ENCODE measurements at regions not wholly inside any gene's neighbourhood (a gene's known extent, or its start where the extent isn't known, plus 50 kb on each side); places are given as distances from the start of the nearest gene placed in this dataset.

DNA sequence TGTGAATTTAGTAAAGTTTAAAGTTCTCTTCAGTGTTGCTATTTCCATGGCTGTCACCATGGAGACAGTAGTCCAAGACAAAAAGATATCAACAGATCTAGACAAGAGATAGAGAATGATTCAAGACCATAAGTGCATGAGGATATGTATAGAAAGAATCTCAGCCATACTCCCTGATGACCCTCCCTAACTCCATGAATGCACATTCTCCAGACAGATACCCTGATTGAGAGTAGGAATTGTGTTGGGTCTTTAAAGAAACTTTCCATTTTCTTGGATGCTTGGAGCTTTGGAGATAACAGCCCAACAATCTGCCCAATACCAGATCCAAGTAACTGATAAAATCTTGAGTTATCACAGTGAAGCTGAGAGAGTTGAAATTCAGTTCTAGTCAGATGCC lies 1601.2 kb upstream of the CELF4 start (continued):
- TF ChIP-seq, protein P1, sequence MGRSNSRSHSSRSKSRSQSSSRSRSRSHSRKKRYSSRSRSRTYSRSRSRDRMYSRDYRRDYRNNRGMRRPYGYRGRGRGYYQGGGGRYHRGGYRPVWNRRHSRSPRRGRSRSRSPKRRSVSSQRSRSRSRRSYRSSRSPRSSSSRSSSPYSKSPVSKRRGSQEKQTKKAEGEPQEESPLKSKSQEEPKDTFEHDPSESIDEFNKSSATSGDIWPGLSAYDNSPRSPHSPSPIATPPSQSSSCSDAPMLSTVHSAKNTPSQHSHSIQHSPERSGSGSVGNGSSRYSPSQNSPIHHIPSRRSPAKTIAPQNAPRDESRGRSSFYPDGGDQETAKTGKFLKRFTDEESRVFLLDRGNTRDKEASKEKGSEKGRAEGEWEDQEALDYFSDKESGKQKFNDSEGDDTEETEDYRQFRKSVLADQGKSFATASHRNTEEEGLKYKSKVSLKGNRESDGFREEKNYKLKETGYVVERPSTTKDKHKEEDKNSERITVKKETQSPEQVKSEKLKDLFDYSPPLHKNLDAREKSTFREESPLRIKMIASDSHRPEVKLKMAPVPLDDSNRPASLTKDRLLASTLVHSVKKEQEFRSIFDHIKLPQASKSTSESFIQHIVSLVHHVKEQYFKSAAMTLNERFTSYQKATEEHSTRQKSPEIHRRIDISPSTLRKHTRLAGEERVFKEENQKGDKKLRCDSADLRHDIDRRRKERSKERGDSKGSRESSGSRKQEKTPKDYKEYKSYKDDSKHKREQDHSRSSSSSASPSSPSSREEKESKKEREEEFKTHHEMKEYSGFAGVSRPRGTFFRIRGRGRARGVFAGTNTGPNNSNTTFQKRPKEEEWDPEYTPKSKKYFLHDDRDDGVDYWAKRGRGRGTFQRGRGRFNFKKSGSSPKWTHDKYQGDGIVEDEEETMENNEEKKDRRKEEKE (IDR thresholded peaks at IDR 0.05): no peak
- TF ChIP-seq, protein P2, sequence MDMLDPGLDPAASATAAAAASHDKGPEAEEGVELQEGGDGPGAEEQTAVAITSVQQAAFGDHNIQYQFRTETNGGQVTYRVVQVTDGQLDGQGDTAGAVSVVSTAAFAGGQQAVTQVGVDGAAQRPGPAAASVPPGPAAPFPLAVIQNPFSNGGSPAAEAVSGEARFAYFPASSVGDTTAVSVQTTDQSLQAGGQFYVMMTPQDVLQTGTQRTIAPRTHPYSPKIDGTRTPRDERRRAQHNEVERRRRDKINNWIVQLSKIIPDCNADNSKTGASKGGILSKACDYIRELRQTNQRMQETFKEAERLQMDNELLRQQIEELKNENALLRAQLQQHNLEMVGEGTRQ (IDR thresholded peaks at IDR 0.05; ENCODE audit: borderline replicate concordance, low read depth, low read length): no peak

DNA sequence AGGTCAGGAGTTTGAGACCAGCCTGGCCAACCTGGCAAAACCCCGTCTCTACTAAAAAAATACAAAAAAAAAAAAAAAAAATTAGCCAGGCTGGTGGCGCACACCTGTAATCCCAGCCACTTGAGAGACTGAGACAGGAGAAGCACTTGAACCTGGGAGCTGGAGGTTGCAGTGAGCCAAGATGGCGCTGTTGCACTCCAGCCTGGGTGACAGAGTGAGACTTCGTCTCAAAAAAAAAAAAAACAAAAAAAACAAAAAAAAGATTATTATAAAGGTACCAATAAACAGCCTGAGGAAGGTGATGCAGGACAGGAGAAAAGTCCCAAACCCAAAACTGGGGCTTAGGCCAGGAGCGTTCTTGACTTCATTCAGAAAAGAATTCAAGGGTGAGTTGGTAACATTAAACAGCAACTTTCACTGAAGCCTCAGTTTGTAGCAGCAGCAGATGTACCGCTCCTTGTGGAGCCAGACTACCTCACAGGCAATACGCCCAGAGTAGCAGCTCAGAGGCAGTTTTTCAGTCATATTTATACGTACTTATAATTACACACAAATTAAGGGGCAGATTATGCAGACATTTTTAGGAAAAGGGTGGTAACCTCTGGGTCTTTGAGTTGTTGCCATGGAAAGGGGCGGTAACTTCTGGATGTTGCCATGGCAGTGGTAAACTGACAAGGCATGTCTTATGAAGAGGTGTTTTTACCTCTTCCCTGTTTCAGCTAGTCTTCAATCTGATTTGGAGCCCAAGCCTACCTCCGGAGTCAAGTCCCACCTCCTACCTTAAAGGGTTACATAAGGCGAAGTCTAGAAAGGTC lies 1596.6 kb upstream of the CELF4 start:
- Histone ChIP-seq H4K20me1 (ENCODE audit: control insufficient read depth, insufficient read depth) (no peaks in the 10 kb centered on the region), H3K27ac (ENCODE audit: control insufficient read depth, insufficient read depth) (no peak overlapping the region), H3K9ac (ENCODE audit: control insufficient read depth, insufficient read depth, low read length) (no peak overlapping the region), H3K4me2 (ENCODE audit: control insufficient read depth, insufficient read depth) (no peak overlapping the region), H3K9me3 (replicated peaks; ENCODE audit: control insufficient read depth, insufficient read depth, low read length) (no peaks in the 10 kb centered on the region), H3K36me3 (ENCODE audit: control insufficient read depth in 2 of 2, insufficient read depth in 2 of 2, low read length in 1 of 2) (no peaks in the 10 kb centered on the region), H2AFZ (ENCODE audit: control insufficient read depth, low read depth, low read length) (no peak overlapping the region), H3K4me1 (ENCODE audit: control insufficient read depth, insufficient read depth, low read length) (no peaks in the 10 kb centered on the region), H3K4me3 (no peak overlapping the region), H3K79me2 (ENCODE audit: control insufficient read depth, insufficient read depth, low read length) (no peaks in the 10 kb centered on the region), H3K27me3 (replicated peaks in 1 of 2; ENCODE audit: control insufficient read depth in 2 of 2, insufficient read depth in 2 of 2, low read length in 1 of 2) (no peaks in the 10 kb centered on the region)
- in situ Hi-C loops (cut with MboI) (no loop called here), intact Hi-C loops (cut with micrococcal nuclease; ENCODE audit: unreplicated experiment) (no loop called here)
- FAIRE-seq: no peak
- POLR2A ChIA-PET: interaction anchor here (0.6 kb wide), 1 partner anchor 711 kb away, joined by 3 read pairs; no protein-coding TSS in a partner anchor
- SMC1A ChIA-PET (ENCODE audit: uncharacterized antibody, unreplicated experiment): interaction anchor here (1.2 kb wide), 1 partner anchor 9 kb away, joined by 3 read pairs; no protein-coding TSS in a partner anchor
- no TSS peak for BruUV-seq (replicated peaks)
- TF ChIP-seq CHD4 (IDR thresholded peaks at IDR 0.05) (no peak), BCL11A (IDR thresholded peaks at IDR 0.05; ENCODE audit: low read depth, low read length) (no peak), NFXL1 (IDR thresholded peaks at IDR 0.05; ENCODE audit: borderline replicate concordance) (no peak)
- TF ChIP-seq, protein P3, sequence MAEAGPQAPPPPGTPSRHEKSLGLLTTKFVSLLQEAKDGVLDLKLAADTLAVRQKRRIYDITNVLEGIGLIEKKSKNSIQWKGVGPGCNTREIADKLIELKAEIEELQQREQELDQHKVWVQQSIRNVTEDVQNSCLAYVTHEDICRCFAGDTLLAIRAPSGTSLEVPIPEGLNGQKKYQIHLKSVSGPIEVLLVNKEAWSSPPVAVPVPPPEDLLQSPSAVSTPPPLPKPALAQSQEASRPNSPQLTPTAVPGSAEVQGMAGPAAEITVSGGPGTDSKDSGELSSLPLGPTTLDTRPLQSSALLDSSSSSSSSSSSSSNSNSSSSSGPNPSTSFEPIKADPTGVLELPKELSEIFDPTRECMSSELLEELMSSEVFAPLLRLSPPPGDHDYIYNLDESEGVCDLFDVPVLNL (IDR thresholded peaks at IDR 0.05; ENCODE audit: low read depth, low read length): no peak
- WGBS (ENCODE audit: insufficient coverage, insufficient replicate concordance, low lambda C conversion rate, missing lambda C conversion rate): 56% methylated on average over 10 of the region's 11 CpGs
- ATAC-seq: no peak
- RAD21 ChIA-PET (ENCODE audit: unreplicated experiment): interaction anchor here (0.7 kb wide), 1 partner anchor 1026 kb away, joined by 3 read pairs; no protein-coding TSS in a partner anchor
- no peak for DNase-seq (ENCODE audit: low read depth, low spot score)
- CTCF ChIA-PET: interaction anchor here (0.9 to 1.3 kb wide), 2 partner anchors 45 to 59 kb away, joined by 4 to 5 read pairs; no protein-coding TSS in a partner anchor

Data from GM12878 (cell line).